NT2/D1 (cell line): ENCODE measurements at regions not wholly inside any gene's neighbourhood (a gene's known extent, or its start where the extent isn't known, plus 50 kb on each side); places are given as distances from the start of the nearest gene placed in this dataset.

ENCODE experiments used
- DNase-seq: peaks from one replicate; pipeline ENCODE4 v3.0.0-alpha.2; 2011; ENCODE audit warnings: low read depth, low spot score
- H3K27me3 ChIP-seq: 2 replicates; pipeline ENCODE4 v1.6.0; 2011; ENCODE audit warnings: mild to moderate bottlenecking; ENCODE audit not compliant: insufficient read length, insufficient read depth
- H3K36me3 ChIP-seq: 2 replicates; pipeline ENCODE4 v1.6.1; 2011; ENCODE audit warnings: mild to moderate bottlenecking, low read length, mixed read lengths; ENCODE audit not compliant: insufficient read depth, insufficient read length
- H3K4me1 ChIP-seq: 2 replicates; pipeline ENCODE4 v1.5.1; 2011; ENCODE audit not compliant: insufficient read depth, insufficient read length
- H3K4me3 ChIP-seq: 2 replicates; pipeline ENCODE4 v1.5.1; 2011; ENCODE audit warnings: low read depth; ENCODE audit not compliant: insufficient read length
- H3K9ac ChIP-seq: 2 replicates; pipeline ENCODE4 v1.6.0; 2011; ENCODE audit warnings: low read depth; ENCODE audit not compliant: insufficient read length
- H3K9me3 ChIP-seq: 2 replicates; pipeline ENCODE4 v1.5.1; 2011; ENCODE audit warnings: mild to moderate bottlenecking, low read length; ENCODE audit not compliant: insufficient read depth
- SUZ12 ChIP-seq: IDR thresholded peaks from 2 replicates; pipeline ENCODE4 v1.6.1; 2011; ENCODE audit not compliant: insufficient read length, insufficient read depth; ENCODE audit errors: extremely low read depth
- YY1 ChIP-seq: IDR thresholded peaks from 2 replicates; pipeline ENCODE4 v1.6.1; 2011; ENCODE audit not compliant: insufficient read length, insufficient read depth
- ZNF274 ChIP-seq: IDR thresholded peaks from 2 replicates; pipeline ENCODE4 v1.6.1; 2011; ENCODE audit warnings: mild to moderate bottlenecking, low read depth, low read length

GRCh38 chr12:66028390-66028789, 102.2 kb downstream of the LLPH start:
- no peak for TF ChIP-seq YY1
- TF ChIP-seq ZNF274: no peak
- no peak for TF ChIP-seq SUZ12
- H3K9ac ChIP-seq: no peak overlapping the region
- H3K27me3 ChIP-seq: no peaks in the 10 kb centered on the region
- no peaks in the 10 kb centered on the region for H3K4me1 ChIP-seq
- H3K4me3 ChIP-seq: no peak overlapping the region
- H3K9me3 ChIP-seq: no peaks in the 10 kb centered on the region
- DNase-seq: no peak
- H3K36me3 ChIP-seq: no peaks in the 10 kb centered on the region

- Histone ChIP-seq H3K9ac (no peak overlapping the region), H3K36me3 (no peaks in the 10 kb centered on the region), H3K9me3 (no peaks in the 10 kb centered on the region), H3K27me3 (no peaks in the 10 kb centered on the region), H3K4me1 (no peaks in the 10 kb centered on the region), H3K4me3 (no peak overlapping the region)
- DNase-seq: no peak
- TF ChIP-seq YY1: no peak
- no peak for TF ChIP-seq ZNF274
- TF ChIP-seq SUZ12: no peak
Measured at GRCh38 chr12:66025477-66025876, 105.1 kb downstream of the LLPH start.

GRCh38 chr12:66024949-66025348, 105.6 kb downstream of the LLPH start:
- Histone ChIP-seq H3K4me3 (no peak overlapping the region), H3K9ac (no peak overlapping the region), H3K4me1 (no peaks in the 10 kb centered on the region), H3K27me3 (no peaks in the 10 kb centered on the region), H3K9me3 (no peaks in the 10 kb centered on the region), H3K36me3 (no peaks in the 10 kb centered on the region)
- TF ChIP-seq SUZ12 (no peak), ZNF274 (no peak), YY1 (no peak)
- DNase-seq: no peak

GRCh38 chr12:66020481-66020880, 110.1 kb downstream of the LLPH start:
- no peak for TF ChIP-seq SUZ12
- TF ChIP-seq YY1: no peak
- no peak for TF ChIP-seq ZNF274
- Histone ChIP-seq H3K9me3 (no peaks in the 10 kb centered on the region), H3K36me3 (no peaks in the 10 kb centered on the region), H3K9ac (no peak overlapping the region), H3K4me1 (no peaks in the 10 kb centered on the region), H3K4me3 (no peak overlapping the region), H3K27me3 (no peaks in the 10 kb centered on the region)
- no peak for DNase-seq

- H3K9ac ChIP-seq: no peak overlapping the region
- no peak overlapping the region for H3K4me3 ChIP-seq
- no peak for DNase-seq
- H3K9me3 ChIP-seq: no peaks in the 10 kb centered on the region
- TF ChIP-seq SUZ12 (no peak), YY1 (no peak), ZNF274 (no peak)
- no peaks in the 10 kb centered on the region for H3K4me1 ChIP-seq
- no peaks in the 10 kb centered on the region for H3K36me3 ChIP-seq
- no peaks in the 10 kb centered on the region for H3K27me3 ChIP-seq
Measured at GRCh38 chr12:66017736-66018135, 112.8 kb downstream of the LLPH start.
